ENCODE measurements at regions not wholly inside any gene's neighbourhood (a gene's known extent, or its start where the extent isn't known, plus 50 kb on each side); places are given as distances from the start of the nearest gene placed in this dataset.

GRCh38 chr9:1707291-1707690 is 307.9 kb upstream of the SMARCA2 start:
- TF ChIP-seq POLR2A (IDR thresholded peaks at IDR 0.05; ENCODE audit: low read depth, low read length): no peak
- no peak for TF ChIP-seq POLR2AphosphoS5 (IDR thresholded peaks at IDR 0.05; ENCODE audit: low read depth, low read length)
- TF ChIP-seq TAF1 (IDR thresholded peaks at IDR 0.05; ENCODE audit: borderline replicate concordance, low read depth, low read length): no peak
